ENCODE measurements at regions not wholly inside any gene's neighbourhood (a gene's known extent, or its start where the extent isn't known, plus 50 kb on each side); places are given as distances from the start of the nearest gene placed in this dataset.
"Not testable (repeated sequence)": the region's sequence is repeated elsewhere in the genome, so short reads cannot be mapped to it uniquely, and the experiment has no call there.

DNA sequence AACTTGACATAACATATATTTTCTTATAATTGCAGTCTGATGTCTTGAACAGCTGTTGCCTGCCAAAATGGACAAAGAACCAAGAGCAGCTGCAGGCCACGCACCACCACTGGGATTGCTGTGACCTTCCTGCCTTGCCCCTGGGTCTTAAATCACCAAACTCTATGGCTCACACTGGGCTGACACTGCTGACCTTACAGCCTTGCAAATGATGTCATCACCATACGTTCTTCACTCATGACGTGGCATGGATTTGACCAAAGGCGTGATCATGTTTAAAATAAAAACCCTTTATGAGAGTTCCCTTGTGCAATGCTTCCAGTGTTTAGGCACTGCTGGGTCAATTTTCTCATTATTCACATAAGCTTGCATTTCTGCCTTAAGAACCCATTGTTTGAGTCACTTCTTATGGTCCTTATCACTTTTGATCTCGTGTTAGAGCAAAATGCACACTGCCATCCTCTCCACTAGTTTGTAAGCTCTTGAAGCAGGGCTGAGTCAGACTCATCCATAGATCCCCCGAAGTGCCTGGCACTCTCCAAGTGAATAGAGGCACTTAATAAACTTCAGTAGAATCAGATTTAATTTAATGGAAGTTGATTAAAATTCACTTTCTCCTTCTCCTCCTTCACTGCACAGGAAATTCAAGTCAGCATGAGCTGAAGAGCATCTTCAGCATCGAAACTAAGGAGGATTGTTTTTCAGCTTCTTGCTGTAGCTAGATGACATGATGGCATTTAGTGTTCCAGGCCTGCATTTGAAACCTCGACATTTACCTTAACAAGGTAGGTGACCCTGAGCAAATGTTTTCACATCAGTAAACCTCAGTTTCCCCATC lies 132.4 kb upstream of the PZP start:
- DNase-seq, result no peak

DNA sequence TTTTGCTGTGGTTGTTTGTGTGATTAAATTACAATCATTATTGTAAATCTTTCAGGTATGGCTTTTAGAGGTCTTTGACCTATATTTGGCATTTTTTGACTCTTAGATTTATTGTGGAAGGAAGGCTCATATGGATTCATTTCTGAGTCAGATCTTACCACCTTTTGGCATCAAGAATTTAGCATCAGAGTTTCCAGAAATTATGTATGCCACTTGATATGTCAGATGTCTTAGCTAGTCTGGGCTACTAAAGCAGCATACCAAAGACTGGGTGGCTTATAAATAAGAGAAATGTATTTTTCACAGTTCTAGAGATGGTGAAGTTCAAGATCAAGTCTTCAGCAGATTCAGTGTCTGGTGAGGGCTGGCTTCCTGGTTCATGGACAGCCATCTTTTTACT lies 129.5 kb upstream of the PZP start:
- no peak for DNase-seq

DNA sequence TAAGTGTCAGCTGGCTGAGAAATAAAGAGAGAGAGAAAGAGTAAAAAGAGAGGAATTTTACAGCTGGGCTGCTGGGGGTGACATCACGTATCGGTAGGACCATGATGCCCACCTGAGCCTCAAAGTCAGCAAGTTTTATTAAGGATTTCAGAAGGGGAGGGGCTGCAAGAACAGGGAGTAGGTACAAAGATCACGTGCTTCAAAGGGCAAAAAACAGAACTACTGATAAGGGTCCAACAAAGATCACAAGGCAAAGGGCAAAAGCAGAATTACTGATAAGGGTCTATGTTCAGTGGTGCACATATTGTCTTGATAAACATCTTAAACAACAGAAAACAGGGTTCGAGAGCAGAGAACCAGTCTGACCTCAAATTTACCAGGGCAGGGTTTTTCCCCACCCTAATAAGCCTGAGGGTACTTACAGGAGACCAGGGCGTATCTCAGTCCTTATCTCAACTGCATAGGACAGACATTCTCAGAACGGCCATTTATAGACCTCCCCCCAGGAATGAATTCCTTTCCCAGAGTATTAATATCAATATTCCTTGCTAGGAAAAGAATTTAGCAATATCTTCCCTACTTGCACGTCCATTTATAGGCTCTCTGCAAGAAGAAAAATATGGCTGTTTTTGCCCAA lies 128.3 kb upstream of the PZP start:
- DNase-seq, result not testable (repeated sequence)

DNA sequence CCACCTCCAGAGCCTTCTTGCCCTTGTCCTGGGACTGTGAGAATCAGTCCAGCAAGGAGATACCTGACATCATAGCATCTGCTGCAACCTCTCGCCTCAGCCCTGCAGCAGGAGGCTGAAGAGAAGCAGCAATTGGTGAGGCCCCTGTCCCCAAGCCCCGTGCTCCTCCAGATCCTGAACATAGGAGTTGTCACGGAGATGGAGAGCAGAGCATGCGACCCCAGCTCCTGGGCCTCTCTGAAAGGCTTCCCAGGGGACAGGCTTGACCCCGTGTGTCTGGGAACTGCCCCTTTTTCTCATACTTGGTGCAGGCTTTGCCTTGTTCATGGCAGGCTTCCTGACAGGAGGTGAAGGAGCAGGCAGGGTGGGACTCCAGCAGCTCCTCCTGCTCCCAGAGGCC lies 127.7 kb upstream of the PZP start:
- no peak for DNase-seq

DNA sequence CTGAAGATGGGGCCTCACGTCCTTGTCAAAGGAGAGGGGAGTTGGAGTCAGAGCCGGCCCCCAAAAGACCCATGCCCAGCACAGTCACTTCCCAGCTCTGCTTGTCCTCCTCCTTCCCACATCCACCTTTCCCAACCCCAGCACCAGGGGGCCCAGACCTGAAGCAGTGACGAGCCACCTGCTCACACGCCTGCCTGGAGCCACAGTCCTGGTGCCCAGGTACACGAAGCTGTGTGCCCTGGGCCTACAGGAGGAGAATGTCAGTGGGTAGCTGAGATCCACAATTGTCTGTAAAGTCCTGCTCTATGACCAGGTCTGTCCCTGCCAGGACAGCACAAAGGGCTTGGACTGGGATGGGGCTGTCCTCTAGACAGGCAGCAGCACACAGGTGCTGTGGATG lies 126.8 kb upstream of the PZP start:
- no peak for DNase-seq

DNA sequence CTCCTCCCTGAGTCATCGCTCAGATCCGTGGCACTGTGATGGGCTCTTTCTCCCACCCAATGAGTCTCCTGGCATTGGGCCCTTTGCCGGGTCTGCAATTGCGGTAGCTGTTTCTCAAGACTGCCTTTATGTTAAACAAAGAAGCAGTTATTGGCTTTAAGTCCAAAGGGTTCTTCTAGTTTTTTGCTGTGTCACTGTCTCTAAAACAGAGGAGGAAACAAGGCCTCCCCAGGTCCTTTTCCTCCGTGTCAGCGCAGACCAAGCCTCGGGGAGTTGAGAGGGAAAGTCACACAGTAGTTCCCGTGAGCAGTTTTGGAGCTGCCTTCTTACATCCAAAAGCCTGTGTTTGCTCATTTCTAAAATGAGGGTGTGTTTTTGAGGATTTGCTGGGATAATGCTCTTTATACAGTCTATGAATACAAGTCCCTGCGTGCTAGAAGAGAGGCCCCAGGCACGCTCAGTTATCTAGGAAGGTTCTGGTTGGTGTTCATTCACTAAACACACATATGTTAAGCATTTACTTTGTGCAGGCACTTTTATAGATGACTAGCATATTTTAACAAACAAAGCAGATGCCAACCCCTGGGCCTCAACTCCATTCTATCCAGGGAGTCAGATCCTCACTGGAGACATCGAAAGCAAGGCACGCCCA lies 126.0 kb upstream of the PZP start:
- peak in 6 of 51 donors; percentile 3 to 20 (median 7) for DNase-seq

DNA sequence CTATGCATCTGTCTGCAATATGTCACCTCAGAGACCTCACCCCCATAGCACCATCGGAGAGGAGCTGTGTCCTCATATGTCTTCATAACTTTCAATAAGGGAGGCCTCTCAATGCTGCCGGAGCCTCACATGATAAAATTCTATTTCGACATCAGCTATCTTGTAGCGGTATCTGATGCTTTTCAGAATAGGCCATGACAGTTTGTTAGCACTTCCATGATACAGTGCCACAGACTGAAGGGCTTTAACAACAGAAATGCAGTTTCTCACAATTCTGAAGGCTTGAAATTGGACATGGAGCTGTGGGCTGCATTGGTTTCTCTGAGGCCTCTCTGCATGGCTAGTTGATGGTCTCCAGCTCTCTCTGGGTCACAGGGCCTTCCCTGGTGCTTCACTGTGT lies 125.0 kb upstream of the PZP start:
- no peak for DNase-seq

DNA sequence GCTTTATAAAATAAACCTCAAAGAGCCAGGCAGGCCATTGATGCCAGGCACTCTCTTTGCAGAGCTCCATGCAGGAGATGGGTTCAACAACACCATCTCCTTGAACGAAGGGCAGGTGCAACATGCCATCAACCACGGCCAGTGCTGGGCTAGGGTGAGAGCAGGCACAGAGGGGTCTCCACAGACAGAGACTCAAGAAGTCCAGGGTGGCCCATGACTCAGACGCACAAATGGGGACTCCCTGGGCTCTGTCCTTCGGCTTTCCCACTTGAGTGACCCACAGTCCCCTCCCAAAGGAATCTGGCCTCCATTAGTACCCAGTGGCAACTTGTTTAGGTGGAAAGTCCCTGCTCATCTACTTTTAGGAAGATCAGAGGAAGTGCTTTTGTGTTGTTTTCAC lies 124.4 kb upstream of the PZP start:
- no peak for DNase-seq

DNA sequence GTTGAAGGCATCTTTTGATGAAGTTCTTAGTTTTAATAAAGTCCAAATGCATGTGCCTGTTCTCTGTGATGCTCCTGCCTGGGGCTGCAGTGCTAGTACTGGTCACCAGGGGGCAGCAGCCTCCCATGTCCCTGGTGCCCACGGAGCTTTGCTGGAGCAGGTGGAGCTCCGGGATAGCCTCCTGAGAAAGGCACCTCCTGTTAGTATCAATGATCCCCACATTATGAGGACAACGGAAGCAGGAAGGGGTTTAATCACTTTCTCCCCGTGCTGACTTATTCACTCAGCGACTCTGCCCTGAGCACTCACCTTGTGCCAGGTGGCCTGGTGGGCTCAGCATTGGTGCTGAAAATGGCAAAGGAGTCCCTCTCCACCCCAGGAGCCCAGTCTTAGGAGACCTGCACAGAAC lies 123.0 kb upstream of the PZP start:
- DNase-seq, result peak in 45 of 51 donors; percentile 5 to 83 (median 47)

DNA sequence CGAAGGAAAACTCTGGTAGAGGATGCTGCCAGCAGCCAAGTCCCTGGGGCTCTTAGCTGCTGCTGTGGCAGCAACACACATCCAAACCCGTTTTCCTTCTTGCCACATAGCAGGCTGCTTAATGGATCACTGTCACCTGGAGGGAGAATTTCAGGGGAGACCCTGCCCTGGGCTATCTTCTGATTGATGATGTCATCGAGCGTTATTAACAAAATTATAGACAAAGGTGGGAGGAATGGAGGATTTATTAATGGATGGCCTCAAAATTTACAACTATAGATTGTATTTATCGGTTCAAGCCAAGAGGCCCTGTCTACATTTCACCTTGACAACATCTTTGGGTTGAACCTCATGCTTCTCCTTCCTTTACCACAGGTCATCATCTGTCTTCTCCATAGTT lies 120.8 kb upstream of the PZP start:
- no peak for DNase-seq

DNA sequence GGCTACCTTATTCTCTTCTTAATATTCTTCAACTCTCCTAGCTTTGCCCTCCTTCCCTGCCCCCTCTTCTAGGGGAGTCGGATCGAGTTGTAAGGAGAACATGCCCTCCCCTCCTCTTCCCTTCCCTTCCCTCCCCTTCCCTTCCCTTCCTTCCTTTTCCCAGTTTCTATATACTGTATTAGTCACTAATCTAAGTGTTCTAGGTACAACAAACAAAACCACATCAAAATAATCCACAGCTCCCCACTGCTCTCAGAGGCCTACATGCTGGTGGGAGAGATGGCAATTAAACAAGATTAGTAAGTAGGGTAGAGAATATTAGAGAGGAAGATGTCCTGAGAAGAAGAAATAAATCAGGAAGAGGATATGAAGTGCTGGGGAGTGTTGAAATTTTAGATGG lies 119.9 kb upstream of the PZP start:
- DNase-seq, result no peak

DNA sequence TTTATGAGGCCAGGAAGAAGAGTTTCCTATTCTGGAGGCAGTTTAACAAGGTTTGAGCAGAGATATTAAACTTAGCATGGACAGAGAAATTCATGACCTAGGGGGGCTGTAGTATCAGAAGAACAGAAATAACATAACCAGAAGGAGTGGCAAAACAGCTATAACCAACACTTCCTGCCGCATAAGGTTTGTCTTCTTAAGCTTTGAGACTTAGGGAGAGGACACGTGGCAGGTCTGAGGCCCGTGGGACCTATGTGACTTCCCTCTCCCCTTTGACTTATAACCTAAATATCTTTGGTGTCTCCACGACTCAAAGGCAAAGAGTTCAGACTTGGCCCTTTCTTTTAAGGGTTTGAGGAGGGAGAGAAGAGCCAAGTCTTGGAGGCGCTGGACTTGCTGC lies 119.1 kb upstream of the PZP start:
- no peak for DNase-seq

DNA sequence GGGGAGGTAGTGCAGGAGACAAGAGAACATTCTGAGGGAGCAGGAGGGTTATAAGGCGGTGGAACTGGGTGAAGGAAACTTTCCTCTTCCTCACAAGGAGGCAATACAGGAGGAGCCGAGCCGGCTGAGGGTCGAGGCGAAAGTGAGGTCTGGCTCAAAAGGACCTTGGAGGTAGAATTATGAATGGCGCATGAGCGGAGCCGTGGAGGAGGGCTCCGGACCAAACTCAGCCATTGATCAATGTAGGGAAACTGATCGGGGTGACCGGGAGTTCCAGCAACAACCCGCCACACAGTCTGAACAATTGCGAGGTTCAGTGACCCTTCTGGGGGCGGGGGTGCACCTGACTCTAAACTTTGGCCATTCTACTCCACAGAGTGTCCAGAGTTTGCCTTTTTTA lies 118.7 kb upstream of the PZP start:
- DNase-seq, result not testable (repeated sequence)

DNA sequence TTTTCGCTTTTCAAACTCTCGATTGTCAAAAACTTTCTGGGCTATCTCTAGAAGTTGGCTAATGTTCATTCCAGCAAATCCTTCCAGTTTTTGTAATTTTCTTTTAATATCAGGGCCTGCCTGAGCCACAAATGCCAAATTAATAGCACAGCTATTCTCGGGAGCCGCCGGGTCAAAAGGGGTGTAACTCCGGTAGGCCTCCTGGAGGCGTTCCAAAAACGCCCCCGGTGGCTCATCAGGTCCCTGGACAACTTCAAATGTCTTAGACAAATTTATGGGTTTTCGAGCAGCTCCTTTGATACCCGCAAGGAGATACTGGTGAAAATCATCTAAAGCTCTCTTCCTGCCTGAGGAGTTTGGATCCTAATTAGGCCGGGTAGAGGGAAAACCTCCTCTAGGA lies 117.9 kb upstream of the PZP start:
- DNase-seq, result no peak

DNA sequence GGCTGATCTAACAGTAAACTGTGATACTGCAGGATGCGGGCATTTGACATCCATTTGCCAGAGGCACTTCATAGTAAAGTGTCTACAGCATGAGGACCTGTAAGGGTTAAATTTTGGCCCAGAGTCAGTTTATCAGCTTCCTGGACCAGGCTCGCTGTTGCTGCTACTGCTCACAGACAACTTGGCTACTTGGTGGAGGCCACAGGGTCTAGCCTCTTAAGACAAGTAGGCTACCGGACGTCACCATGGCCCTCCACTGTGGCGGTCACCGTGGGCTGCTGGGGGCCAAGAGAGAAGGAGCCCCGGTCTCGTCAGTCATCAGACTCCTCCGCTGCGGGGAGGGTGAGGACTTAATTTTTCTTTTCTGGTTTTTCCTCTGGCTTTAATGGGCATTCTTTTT lies 117.3 kb upstream of the PZP start:
- no peak for DNase-seq

DNA sequence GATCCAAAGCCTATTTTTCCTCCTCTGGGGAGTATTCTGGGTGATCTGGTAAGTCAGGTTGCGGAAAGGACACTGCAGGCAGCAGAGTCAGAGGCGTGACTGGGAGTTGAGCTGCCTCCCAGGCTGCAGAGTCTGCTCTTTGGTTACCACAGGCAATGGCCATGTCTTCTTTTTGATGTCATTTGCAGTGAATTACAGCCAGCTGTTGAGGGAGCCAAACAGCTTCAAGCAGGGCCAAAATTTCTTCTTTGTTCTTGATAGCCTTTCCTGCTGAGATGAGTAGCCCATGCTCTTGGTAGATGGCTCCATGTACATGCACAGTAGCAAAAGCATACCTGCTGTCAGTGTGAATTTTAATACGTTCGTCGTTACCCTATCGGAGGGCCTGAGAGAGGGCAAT lies 116.6 kb upstream of the PZP start:
- DNase-seq, result no peak

DNA sequence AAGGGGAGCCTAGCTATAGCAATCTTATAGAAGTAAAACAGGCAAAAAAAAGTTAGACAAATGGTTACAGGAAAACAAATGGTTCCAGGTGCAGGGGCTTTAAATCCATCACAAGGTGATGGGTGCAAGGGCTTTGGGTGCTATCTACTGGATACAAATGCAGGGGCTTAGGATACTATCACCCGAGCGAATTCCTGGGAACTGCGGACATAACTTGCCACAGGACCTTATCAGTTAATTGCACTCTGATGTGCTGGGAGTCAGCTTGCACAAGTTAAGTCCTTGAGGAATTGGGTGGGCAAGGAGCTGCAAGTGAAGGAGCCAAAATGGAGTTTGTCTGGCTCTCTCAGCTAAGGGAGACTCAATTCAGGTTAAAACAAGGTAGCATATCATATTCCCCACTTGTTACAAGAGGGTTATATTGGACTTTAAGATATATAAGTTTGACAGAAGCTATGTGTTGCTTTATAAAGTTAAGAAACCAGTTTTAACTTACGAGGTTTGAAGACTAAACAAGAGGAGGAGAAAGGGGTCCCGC lies 115.0 kb upstream of the PZP start:
- DNase-seq, result no peak

DNA sequence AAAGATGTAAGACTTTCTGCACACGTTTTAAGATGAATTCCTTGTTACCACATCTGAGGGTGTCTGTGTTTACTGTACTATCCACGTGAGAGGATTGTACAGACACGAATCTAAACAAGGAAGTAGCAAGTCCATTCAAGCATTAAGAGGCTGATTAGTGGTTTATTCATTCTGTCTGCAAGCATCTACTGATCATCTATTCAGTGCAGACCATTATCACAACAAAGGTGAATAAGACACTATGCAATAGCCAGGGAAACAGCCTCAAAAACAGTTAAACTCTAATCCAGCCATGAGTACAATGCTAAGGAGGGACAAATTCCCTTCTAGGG lies 111.6 kb upstream of the PZP start:
- DNase-seq, result no peak

DNA sequence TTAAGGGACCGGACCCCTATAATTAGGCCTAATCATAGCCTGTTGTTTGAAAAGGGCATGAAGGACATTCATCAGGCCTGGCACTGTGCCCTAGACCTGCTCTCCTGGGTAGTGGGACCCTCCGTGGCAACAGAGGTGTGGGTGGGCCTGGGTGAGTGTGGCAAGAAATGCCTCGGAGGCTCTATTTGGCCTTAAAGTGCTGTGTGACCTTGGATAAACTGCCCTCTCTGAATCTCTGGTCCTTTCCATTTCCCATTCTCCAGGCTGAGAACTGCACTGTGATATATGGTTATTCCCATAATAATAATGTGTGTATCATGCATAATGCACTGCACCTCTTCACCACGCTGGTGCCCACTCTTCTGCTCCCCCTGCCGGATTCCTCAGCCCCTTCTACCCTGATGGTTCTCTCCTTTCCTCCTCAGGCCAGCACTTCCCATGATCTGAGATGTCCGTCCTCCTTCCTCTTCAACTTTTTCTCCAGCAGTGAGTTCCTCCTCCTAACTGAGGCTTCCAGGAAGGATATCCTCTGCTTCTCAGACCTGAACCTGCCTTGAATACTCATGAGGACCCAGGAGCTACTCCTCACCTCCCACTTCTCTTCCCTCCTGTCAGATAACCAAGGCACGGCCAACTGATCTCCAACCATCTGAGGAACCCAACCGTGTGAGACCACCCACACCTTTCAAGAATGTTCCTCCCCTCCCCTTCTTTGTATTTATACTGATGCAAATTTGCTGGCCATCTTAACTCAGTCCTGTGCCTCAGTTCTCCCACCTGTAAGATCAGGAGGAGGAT lies 111.0 kb upstream of the PZP start:
- no peak for DNase-seq

DNA sequence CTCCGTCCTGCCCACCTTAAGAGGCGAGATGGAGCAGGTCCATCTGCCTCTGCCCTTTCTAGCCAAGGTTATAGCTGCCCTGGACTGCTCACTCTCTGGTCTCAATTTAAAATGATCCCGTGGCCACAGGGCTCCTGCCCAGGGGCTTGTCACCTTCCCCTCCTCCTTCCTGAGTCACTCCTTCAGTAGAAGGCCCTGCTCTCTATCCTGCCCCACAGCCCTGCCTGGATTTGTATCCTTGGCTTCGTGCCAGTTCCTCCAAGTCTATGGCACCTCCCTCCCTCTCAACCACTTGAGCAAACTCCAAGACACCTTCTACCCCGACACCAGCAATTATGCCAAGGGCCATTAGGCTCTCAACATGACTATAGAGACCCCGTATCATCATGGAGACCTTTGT lies 105.3 kb upstream of the PZP start:
- not testable (repeated sequence) for DNase-seq
